ENCODE measurements at regions not wholly inside any gene's neighbourhood (a gene's known extent, or its start where the extent isn't known, plus 50 kb on each side); places are given as distances from the start of the nearest gene placed in this dataset.

DNA sequence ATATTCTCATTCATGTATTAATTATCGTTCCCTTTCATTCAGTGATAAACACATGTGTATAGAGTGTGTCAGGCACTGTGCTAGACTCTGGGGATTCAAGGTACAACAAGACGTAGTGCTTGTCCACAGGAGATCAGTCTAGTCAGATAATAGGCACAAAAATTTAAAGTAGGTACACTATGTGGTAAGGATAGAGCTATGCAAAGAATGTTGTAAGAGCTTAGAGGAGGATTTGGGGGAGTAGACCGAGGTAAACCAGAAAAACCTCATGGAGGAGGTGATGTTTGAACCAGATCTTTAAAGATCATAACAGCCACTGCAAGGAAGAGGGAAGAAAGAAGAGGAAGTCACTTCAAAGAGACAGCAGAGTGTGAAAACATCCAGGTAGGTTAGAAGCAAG, 256.9 kb upstream of the DDX18 start (continued):
- TF ChIP-seq CTBP2 (IDR thresholded peaks at IDR 0.05; ENCODE audit: borderline replicate concordance, insufficient read depth, insufficient read length, low read length) (no peak), TBP (IDR thresholded peaks at IDR 0.05; ENCODE audit: low read depth, low read length) (no peak), SP4 (IDR thresholded peaks at IDR 0.05; ENCODE audit: low read length) (no peak), CHD2 (IDR thresholded peaks at IDR 0.05; ENCODE audit: low read length) (no peak), HDAC6 (IDR thresholded peaks at IDR 0.05; ENCODE audit: low read depth, low read length) (no peak), POLR2AphosphoS5 (IDR thresholded peaks at IDR 0.05; ENCODE audit: low read depth, low read length) (no peak), NRF1 (IDR thresholded peaks at IDR 0.05; ENCODE audit: low read depth, low read length) (no peak), RAD21 (IDR thresholded peaks at IDR 0.05 in 1 of 2, conservative IDR thresholded peaks at IDR 0.05 in 1 of 2; ENCODE audit: low read depth in 2 of 2, low read length in 2 of 2) (no peak)
